Ecto neural progenitor cell (in vitro differentiated cells): ENCODE measurements at regions not wholly inside any gene's neighbourhood (a gene's known extent, or its start where the extent isn't known, plus 50 kb on each side); places are given as distances from the start of the nearest gene placed in this dataset.
A peak's percentile ranks its signal among the peaks of the same experiment; 100 is the strongest.
"Not testable (repeated sequence)": the region's sequence is repeated elsewhere in the genome, so short reads cannot be mapped to it uniquely, and the experiment has no call there.

ENCODE experiments used
- DNase-seq: peaks from one replicate; pipeline ENCODE4 v3.0.0-alpha.2; 2018; ENCODE audit warnings: low spot score

DNA sequence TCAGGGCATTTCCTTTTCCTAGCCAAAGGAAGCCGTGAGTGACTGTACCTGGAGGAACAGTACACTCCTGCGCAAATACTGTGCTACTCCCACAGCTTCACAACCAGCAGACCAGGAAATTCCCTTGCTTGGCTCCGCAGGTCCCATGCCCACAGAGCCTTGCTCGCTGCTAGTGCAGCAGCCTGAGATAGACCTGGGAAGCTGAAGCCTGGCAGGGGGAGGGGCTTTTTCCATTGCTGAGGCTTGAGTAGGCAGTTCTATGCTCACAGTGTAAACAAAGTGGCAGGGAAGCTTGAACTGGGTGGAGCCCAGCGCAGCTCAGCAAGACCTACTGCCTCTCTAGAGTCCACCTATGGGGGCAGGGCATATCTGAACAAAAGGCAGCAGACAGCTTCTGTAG is 291.2 kb downstream of the HGF start:
- DNase-seq, result no peak

DNA sequence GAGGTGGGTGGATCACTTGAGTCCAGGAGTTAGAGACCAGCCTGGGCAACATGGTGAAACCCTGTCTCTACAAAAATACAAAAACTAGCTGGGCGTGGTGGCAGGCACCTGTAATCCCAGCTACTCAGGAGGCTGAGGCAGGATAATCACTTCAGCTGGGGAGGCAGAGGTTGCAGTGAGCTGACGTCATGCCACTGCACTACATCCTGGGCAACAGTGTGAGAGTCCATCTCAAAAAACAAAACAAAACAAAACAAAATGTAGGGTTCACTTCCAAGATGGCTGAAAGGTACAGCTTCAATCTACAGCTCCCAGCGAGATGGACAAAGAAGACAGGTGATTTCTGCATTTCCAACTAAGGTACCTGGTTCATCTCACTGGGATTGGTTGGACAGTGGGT is 291.6 kb downstream of the HGF start:
- DNase-seq, result not testable (repeated sequence)

DNA sequence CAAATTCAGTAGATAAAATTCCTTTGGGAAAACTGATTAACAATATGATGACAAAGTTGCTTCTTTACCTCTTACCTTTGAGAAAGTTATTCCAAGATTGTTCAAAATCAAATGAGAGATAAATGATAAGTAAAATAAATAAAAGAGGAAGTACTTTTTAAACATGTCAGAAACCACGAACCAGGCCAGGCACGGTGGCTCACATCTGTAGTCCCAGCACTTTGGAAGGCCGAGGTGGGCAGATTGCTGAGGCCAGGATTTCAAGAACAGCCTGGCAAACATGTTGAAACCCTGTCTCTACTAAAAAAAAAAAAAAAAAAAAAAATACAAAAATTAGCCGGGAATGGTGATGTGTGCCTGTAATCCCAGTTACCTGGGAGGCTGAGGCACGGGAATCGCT is 296.6 kb downstream of the HGF start:
- no peak for DNase-seq

DNA sequence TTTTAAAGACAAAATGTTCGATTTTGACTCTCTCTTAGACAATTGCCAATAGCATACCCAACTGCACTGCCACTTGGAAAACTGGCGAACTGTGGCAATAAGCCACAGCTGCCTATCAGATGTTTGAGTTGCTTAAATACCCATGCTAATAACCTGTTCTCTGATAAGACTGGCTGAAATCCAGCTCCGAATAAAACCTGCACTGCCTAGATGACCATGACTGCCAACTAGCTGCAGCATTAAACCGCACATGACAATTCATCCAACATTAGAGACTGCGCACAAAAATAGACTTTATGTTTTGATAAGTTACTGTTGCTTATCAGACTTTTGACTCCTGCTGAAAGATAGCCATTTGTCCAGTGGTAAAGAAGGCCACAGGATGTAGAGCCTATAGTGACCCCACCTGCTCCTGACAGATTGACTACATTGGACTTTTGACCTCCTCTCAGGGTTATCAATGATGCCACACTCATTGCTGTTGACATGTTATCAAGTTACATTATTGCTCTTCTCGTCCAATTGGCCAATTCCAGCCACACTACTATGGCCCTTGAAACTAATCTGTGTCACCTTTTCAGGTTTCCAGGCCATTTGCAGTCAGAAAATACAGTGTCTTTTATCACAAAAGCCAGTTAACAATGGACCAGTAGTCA is 299.0 kb downstream of the HGF start:
- DNase-seq, result no peak

DNA sequence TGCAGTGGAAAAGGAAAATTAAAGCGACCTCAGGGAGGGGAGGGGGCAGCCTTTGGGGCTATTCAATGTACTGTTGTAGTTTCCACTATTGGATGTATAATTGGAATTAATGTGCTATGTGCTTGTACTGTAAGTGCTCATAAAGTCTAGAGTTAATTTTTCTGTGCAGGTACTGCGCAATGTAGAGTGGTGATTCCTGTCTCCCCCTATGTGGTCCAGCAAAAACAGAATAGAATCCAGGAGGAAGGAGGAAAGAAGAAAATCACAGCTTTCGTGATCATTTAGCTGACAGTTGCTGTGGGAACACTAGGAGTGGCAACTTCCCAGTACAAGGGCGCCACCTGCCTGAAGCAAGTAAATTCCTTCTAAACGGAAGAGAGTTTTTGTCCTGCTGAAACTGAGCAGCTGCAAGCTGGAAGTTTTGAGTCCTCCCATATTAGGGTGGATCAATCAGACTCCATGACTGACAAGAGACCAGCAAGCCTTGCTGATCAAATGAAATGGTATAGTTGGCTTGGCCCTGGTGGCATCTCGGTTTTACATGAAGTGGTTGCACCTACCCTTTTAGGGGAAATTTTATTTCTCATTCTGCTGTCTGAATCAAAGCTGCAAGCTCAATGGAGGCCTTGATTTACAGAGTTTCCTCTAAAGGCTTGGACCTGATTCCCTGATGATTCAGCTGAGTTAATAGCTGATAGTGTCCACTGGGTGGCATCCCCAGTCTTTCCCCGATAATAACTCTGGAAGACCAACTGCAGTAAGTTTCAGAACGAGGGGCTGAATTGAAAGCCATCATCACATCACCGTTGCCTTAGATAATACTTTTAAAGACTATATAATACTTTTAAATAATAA is 299.8 kb downstream of the HGF start:
- DNase-seq, result peak; percentile 74

DNA sequence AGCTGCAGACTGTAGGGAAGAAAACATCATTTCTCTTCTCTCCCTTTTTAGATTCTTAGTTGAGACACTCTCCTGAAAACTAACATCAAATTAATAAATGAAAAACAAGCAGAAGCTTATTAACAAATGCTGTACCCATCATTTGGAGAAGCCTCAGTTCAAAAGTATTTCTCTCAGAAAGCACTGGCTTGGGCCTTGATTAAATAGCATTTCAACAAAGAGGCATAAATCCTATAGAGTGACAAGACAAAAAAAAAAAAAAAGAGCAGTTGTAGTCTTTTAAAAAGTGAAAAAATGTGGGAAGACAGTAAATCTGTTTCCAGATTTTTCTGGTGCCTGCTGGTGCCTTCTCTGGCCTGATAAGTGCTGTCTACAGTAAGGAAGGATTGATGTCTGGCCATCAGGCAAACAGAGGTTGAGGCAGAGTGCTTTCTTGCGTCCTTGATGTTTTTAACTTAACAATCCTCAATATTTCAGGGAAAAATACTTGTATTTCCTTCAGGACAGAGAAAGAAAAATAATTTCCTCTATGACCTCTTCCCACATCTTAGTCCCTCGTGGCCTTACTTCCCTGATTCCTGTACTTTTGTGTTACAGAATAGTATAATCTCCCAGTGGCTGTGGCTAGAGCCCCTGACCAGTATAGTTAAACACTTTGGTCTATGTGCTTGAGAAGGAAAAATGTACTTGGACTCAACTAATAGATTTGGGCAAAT is 300.5 kb downstream of the HGF start:
- DNase-seq, result no peak

DNA sequence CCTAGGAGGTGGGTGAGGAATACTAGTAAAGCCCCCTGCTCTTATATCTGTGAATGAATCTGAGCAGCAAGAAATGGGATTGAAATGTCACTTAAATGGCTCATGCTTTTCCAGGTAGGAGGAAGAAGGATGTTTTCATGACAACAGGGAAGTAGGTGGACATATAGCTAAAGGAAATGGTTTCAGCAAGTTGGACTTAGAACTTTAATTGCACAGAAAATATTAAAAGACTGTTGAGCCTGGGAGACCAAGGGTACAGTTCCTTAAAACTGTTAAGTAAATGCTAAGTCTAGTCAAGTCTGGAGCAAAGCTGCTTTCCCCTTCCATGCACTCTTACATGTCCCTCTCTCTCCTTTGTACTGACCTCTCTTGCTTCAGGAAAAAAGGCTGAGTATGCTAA is 301.3 kb downstream of the HGF start:
- no peak for DNase-seq

DNA sequence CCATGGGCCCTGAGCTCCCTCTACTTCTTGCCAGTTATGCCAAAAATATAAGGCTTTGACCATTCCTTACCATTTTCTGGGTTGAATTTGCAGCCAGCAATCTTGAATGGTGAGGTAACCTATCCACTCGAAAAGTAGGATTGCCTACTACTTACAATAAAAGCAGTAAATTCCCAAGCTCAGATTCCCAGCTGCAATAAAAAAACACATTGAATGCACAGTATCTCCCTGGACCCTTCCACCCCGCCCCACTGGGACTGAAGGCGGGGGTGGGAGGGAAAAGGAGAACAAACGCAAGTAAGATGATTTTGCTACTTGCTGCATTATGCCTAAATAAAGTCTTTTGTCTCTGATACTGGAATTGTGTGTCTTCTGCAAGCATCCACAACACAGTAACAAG is 301.9 kb downstream of the HGF start:
- no peak for DNase-seq

DNA sequence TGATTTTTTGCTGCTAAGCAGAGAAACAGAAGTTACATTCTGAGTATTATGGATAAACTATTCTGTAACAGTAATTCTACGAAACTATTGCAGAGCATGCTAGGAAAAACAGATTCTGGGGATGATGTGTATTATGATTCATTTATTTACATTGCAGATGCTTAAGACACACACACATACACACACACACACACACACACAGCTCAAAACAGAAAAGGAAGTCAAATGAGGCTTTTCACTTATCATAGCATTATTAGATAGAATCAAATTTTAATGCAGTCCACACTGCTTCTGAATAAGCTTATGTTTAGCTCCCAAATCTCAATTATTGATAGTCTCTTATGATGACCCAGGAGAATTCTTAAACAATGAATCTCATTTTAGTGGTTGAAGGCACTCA is 307.2 kb downstream of the HGF start:
- no peak for DNase-seq

DNA sequence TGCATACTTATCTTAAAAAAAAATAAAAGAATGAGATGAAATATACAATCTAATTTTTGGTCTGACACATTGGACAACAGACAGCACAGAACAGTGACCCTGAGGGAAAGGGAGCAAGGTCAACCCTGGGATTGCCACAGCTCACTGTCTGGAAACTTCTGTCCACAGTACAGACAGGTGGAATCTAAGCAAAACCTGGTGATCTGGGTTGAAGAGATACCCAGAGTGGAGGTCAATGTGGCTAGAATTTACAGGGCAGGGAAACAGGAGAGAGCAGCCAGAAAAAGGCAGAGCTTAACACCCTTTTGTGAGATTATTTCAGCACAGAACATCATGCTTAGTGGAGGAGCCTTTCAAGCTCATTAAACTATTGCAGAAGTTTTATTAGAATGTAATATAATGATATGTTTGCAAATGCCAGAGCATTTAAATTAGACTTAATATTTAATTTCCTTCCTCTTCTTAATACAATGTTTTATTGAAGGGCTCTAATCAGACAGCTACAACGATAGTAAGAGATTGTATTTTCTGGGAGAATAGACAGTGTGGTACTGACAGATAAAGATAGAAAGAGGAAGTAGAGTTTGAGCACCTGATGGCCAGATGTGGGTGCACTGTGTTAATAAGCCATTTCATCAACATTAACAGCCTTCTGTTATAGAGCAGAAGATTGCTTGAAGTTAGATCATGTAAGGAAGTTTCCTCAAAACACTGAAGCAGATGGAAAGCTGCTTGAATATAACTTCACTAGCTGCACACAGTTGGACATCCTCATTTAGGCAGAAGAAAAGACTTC is 309.4 kb downstream of the HGF start:
- no peak for DNase-seq

DNA sequence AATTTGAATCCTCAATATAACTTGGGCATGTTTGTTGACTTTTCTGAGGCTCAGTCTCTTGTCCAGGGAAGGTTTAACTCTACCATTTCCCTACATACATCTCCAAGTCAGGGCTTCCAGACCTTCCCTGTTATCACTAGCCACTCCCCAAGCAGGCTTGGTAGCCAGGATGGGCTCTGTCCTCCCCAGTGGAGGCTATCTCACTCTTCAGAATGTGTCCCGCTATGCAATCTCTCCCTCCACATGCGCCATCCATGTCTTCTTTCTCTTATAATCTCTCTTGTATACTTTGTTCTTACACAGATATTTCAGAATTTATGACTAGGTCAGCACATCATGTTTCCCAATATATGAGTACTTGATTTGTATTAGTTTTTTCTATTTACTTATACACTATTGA is 310.4 kb downstream of the HGF start:
- no peak for DNase-seq

DNA sequence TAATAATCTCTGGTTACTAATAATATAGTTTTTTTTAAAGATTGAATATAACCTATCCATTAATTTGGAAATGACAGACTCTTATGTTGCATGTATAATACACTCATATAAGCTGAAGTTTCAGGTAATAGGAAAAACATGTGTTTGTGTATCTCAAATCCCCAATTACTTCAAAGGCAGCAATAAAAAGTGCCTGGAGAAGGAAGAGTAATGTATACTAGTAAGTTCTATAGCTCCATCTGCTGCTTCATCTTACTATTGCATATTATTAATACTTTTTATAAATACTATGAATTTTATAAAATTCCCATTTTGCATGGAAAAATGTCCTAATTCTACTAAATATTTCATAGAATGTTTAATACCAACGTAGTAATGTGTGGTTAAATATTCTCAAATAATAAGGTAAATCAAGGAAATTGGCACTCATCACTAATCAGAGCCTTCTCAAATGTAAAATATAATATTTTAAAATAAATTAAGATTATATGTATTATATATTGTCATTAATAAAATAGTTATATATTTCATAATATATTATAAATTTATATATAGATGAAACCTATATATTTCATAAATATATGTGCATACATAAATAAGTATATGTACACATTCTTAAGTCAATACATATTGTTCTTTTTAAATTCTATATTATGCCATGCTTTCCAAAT is 311.9 kb downstream of the HGF start:
- DNase-seq, result no peak

DNA sequence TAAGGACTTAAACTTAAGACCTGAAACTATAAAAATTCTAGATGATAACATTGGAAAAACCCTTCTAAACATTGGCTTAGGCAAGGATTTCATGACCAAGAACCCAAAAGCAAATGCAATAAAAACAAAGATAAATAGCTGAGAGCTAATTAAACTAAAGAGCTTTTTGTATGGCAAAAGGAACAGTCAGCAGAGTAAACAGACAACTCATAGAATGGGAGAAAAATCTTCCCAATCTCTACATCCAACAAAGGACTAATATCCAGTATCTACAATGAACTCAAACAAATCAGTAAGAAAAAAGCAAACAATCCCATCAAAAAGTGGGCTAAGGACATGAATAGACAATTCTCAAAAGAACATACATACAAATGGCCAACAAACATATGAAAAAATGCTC is 316.1 kb downstream of the HGF start:
- not testable (repeated sequence) for DNase-seq

DNA sequence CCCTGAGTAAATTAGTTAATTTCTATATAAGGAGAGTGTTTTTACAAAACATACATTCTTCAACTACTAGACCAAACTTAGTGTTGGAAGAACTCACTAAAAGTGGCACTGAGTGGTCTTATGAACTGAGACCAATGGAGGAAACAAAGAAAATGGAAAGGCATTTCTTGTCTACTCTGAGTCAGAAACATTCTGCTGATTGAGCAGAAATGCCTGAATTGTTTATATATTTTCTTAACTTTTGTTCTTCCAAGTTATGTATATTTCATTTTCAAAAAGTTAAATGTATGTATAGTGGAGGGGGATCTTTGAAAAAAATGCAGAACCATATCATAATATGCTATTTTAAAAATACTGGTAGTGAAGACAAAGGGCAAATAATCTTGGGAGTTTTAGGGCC is 320.7 kb downstream of the HGF start:
- no peak for DNase-seq

DNA sequence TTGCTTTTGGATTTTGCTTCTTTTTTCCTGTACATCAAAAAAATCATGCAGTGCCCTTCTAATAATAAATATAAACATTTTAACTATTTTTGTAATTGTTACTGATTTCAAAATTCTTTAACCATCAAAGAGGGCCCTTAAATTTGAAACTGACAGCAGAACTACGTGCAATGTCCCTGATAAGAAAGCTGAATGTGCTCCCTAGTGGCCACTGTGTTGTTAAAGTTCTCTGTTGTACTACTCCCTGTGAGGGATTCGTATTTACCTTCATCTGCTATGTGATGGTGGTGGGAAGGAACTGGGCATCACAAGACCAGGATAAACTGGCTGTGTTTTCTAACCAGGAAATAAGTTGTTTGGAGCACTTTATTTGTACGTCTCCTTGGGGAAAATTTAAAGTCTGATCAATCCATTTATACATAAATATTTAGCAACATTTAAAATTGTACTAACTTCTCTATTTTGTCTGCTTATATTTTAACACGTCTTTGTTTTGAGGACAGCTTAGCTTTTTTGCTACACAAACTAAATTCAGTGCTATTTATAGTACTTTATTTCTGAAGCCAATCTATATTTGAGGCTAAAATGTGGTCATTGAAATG is 322.4 kb downstream of the HGF start:
- no peak for DNase-seq

DNA sequence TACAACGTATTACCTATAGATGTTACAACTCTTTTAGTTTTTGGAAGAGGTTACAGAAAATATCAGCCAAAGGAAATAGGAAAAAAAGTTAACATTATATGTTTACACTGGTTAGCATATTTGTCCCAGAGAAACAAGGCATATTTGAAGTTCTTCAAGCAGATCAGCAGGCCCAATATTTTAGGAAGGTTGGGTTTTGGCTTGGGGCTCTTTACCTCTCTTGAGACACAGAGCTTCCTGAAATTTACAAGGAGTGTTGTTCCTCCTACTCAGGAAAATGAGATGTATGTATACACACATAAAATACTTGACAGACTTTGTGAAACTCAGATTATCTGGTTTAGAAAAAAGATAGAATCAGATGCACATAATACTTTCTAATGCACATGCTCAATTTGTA is 323.6 kb downstream of the HGF start:
- no peak for DNase-seq

DNA sequence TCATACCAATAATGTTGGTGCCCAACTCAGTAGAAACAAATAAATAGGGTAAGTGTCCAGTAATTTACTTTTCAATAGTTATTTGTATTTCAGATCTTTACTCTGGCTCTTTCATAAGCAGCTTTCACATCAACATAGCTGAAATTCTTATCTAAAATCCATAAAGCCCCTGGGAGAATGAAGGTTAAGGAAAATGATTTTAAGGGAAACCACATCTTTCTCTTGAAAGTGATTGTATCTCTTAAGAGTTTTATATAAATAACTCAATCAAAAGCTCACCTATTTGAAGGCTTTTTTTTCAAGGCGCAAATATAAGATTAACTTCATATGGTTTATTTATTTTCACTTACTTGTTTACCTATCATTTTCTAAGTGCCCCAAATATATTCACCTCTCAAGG is 324.4 kb downstream of the HGF start:
- DNase-seq, result no peak

DNA sequence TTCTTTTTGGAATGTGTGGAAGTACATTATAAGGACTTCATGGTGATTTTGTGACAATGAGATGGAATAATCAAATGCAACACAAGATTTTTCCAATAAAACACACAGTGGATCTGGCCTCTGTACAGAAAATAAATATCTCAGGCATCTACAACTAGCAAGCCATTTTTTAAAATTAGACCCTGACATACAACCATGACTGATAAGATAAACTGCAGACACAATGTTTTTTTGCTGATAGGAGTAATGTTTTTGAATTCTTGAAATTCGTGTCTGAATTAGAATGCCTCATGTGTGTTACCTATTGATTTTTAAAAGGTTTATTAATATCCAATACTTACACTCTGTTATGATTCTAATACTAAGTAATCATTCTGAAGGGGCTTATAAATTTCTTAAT is 328.1 kb downstream of the HGF start:
- no peak for DNase-seq

DNA sequence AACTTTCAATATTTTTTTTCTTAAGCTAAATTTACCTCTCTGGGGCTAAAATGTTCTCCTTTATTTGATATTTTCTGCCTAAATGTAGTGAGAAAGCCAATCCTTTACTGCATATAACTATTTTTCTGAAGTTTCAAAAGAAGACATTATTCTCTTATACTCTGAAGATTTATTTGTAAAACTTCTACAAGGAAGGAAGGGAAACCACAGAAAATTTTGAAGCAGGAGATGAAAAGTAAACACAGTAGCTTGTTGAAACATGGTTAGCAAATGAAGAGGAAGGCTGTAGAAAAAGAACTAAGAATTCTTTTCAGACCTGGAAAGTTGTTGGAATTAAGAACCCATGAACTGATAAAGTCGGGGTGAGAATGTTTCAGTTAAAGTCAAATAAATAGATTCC is 330.3 kb downstream of the HGF start:
- DNase-seq, result no peak

DNA sequence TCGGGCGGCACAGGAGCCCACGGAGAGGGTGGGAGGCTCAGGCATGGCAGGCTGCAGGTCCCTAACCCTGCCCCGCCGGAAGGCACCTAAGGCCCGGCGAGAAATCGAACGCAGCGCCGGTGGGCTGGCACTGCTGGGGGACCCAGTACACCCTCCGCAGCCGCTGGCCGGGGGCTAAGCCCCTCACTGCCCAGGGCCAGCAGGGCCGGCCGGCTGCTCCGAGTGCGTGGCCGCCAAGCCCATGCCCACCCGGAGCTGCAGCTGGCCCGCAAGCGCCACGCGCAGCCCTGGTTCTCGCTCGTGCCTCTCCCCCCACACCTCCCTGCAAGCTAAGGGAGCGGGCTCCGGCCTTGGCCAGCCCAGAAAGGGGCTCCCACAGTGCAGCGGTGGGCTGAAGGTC is 332.7 kb downstream of the HGF start:
- DNase-seq, result not testable (repeated sequence)

DNA sequence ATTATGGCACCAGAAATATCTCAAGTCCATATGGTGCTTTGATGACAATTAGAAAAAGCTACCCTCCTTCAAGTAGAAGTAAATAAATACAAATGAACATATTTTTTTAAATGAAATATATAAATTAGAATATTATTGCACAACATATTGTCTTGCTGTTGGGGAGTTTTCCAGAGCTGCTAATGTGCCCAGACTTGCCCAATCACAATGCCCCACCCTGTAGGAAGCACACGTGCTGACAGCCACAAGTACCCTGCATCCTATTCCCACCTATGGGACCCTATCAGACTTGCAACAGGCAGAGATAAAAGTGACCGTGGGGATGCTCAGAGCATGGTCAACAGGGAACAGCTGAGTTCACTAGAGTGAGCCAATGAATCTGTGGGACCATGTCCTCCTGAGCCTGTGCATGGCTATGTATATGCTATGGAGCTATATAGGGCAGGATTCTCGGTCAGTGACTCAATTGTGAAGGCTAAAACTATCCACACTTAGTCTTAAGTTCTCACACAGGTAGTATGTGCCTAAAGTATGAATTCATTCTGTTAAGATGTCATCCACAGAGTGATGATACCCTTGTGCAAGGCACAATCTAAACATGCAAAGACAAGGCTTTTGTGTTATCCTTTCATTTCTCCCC is 336.0 kb downstream of the HGF start:
- no peak for DNase-seq
